Peyer's patch (tissue), 4 donors: ENCODE measurements at regions not wholly inside any gene's neighbourhood (a gene's known extent, or its start where the extent isn't known, plus 50 kb on each side); places are given as distances from the start of the nearest gene placed in this dataset.

Experiments used
- POLR2A ChIP-seq, 2 donors: fragments of 450-650 bp; IDR thresholded peaks; one replicate each; pipeline ENCODE4 v1.5.1; 2017; ENCODE audit warnings: antibody characterized with exemption in 2 of 2, mild to moderate bottlenecking in 2 of 2, moderate library complexity in 2 of 2
- TF ChIP-seq, protein P1 (sequence below), 6 experiments: fragments of 450-650 bp in 4 of 6; fragments of 200-600 bp in 2 of 6; sonication (generic) in 1 of 6; IDR thresholded peaks; one replicate each; pipeline ENCODE4 v1.5.1; 2017 to 2019; ENCODE audit warnings: antibody characterized with exemption in 6 of 6, mild to moderate bottlenecking in 3 of 6, moderate library complexity in 1 of 6

DNA sequence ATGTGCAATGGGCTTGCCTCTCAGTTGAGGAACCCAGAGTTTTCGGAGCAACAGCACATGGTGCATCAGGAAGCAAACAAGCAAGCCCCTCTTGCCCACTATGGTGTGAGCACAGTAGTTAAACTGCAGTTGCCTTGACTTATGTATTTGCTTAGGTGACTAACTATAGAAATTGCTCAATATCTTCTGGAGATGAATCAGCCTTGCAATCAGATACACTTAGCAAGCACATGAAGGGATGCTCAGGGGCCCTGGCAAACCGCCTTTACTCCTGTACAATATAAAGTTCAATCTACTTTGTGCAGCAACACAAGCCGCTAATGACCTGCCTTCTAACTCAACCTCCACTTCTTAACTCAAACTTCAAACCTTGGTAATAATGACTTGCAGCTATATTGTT is 581.7 kb upstream of the RIOK2 start:
- TF ChIP-seq, protein P1, sequence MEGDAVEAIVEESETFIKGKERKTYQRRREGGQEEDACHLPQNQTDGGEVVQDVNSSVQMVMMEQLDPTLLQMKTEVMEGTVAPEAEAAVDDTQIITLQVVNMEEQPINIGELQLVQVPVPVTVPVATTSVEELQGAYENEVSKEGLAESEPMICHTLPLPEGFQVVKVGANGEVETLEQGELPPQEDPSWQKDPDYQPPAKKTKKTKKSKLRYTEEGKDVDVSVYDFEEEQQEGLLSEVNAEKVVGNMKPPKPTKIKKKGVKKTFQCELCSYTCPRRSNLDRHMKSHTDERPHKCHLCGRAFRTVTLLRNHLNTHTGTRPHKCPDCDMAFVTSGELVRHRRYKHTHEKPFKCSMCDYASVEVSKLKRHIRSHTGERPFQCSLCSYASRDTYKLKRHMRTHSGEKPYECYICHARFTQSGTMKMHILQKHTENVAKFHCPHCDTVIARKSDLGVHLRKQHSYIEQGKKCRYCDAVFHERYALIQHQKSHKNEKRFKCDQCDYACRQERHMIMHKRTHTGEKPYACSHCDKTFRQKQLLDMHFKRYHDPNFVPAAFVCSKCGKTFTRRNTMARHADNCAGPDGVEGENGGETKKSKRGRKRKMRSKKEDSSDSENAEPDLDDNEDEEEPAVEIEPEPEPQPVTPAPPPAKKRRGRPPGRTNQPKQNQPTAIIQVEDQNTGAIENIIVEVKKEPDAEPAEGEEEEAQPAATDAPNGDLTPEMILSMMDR (IDR thresholded peaks at IDR 0.05), result no peak
- TF ChIP-seq POLR2A (IDR thresholded peaks at IDR 0.05), result no peak
